ENCODE measurements at regions not wholly inside any gene's neighbourhood (a gene's known extent, or its start where the extent isn't known, plus 50 kb on each side); places are given as distances from the start of the nearest gene placed in this dataset.
A peak's percentile ranks its signal among the peaks of the same experiment; 100 is the strongest.

DNA sequence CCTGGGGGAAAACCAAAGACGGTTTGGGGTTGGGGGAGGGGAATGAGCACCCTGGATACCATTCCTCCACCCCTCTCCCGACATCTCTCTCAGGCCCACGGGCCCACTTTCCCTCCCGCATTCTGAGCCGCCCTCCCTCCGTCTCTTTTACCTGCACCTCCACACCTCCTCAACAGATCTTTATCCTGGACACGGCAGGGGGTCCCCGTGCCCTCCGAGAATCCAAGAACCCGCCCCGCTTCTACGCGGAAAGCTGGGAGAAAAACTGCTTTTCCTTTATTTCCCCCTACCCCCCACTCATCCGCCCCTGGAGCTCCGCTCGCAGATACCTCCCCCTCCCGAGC lies 108.8 kb downstream of the NAV1 start:
- Histone ChIP-seq H3K4me1 (replicated peaks) (peaks cover 7% of the 10 kb centered on the region), H3K4me3 (peak overlapping the region in 1 of 2 donors; percentile 43), H3K27me3 (replicated peaks; ENCODE audit: insufficient read depth) (no peaks in the 10 kb centered on the region), H3K27ac (no peak overlapping the region), H3K9me3 (no peaks in the 10 kb centered on the region), H3K36me3 (no peaks in the 10 kb centered on the region)
- intact Hi-C loops (cut with DNase I): no loop called here
- 34% methylated on average over 17 of the region's 17 CpGs for WGBS
- no peak for DNase-seq (ENCODE audit: low spot score)
- TF ChIP-seq POLR2AphosphoS5 (IDR thresholded peaks at IDR 0.05) (no peak), POLR2A (IDR thresholded peaks at IDR 0.05) (no peak)
- TF ChIP-seq, protein P1, sequence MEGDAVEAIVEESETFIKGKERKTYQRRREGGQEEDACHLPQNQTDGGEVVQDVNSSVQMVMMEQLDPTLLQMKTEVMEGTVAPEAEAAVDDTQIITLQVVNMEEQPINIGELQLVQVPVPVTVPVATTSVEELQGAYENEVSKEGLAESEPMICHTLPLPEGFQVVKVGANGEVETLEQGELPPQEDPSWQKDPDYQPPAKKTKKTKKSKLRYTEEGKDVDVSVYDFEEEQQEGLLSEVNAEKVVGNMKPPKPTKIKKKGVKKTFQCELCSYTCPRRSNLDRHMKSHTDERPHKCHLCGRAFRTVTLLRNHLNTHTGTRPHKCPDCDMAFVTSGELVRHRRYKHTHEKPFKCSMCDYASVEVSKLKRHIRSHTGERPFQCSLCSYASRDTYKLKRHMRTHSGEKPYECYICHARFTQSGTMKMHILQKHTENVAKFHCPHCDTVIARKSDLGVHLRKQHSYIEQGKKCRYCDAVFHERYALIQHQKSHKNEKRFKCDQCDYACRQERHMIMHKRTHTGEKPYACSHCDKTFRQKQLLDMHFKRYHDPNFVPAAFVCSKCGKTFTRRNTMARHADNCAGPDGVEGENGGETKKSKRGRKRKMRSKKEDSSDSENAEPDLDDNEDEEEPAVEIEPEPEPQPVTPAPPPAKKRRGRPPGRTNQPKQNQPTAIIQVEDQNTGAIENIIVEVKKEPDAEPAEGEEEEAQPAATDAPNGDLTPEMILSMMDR (IDR thresholded peaks at IDR 0.05): no peak

DNA sequence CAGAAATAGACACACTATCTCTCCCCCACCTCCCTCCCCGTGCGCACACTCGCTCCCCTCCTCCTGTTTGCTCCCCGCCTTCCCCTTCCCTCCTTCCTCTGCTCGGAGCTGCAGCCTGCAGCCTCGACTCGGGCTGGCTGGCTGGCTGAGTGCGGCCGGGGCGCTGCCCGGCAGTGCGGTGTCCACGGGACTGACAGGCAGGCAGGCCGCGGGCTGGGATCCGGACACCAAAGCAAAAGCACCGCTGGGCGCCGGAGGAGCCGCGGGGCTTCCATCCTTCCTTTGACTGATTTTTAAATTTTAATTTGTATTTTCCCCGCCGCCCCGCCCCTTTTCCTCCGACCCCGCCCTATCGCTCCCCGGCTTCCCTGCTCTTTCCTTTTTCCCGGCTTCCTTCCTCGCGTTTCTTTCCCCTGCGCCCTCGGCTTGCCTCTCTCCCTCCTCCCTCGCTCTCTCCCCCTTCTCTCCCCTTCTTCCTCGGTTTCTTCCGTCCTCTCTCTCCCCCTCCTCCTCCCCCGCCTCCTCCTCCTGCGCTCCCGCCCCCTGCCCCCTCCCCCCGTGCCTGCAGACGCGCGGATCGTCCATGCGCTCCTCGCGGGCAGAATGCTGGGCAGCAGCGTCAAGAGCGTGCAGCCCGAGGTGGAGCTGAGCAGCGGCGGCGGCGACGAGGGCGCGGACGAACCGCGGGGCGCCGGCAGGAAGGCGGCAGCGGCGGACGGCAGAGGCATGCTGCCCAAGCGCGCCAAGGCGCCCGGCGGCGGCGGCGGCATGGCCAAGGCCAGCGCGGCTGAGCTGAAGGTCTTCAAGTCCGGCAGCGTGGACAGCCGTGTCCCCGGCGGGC lies 109.4 kb downstream of the NAV1 start:
- TF ChIP-seq, protein P1 (IDR thresholded peaks at IDR 0.05): no peak
- TF ChIP-seq POLR2AphosphoS5 (IDR thresholded peaks at IDR 0.05) (no peak), POLR2A (IDR thresholded peaks at IDR 0.05) (no peak)
- peak; percentile 13 for DNase-seq (ENCODE audit: low spot score)
- no peaks in the 10 kb centered on the region for H3K9me3 ChIP-seq
- under 1% methylated on average over 77 of the region's 81 CpGs for WGBS
- no peaks in the 10 kb centered on the region for H3K27me3 ChIP-seq (replicated peaks; ENCODE audit: insufficient read depth)
- peak overlapping the region; percentile 33 to 43 for H3K4me3 ChIP-seq
- H3K4me1 ChIP-seq (replicated peaks): peaks cover 7% of the 10 kb centered on the region
- H3K36me3 ChIP-seq: no peaks in the 10 kb centered on the region
- no peak overlapping the region for H3K27ac ChIP-seq
- intact Hi-C loops (cut with DNase I): no loop called here

DNA sequence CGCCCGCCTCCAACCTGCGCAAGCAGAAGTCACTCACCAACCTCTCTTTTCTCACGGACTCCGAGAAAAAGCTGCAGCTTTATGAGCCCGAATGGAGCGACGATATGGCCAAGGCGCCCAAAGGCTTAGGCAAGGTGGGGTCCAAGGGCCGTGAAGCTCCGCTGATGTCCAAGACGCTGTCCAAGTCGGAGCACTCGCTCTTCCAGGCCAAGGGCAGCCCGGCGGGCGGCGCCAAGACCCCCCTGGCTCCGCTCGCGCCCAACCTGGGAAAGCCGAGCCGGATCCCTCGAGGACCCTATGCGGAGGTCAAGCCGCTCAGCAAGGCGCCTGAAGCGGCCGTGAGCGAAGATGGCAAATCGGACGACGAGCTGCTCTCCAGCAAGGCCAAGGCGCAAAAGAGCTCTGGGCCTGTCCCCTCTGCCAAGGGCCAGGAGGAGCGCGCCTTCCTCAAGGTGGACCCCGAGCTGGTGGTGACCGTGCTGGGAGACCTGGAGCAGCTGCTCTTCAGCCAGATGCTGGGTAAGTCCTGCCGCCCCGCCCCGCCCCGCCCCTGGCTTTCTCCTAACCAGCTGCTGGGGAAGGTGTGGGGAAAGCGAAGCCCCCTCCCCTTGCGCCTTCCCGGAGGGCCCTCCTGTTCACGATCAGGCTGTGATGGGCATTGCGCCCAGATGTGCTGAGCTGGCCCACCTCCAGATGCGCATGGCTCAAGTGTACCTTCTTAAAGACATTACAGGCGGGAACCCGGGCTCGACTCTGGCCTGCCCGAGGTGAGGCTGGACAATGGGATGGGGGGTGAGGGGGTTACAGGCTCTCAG lies 110.2 kb downstream of the NAV1 start:
- 18% methylated on average over 43 of the region's 52 CpGs for WGBS
- intact Hi-C loops (cut with DNase I): no loop called here
- no peaks in the 10 kb centered on the region for H3K9me3 ChIP-seq
- peaks cover 7% of the 10 kb centered on the region for H3K4me1 ChIP-seq (replicated peaks)
- no peaks in the 10 kb centered on the region for H3K27me3 ChIP-seq (replicated peaks; ENCODE audit: insufficient read depth)
- H3K27ac ChIP-seq: peak overlapping the region in 1 of 2 donors; percentile 67
- no peak for DNase-seq (ENCODE audit: low spot score)
- peak overlapping the region; percentile 42 to 47 for H3K4me3 ChIP-seq
- TF ChIP-seq, protein P1 (IDR thresholded peaks at IDR 0.05): no peak
- TF ChIP-seq POLR2AphosphoS5 (IDR thresholded peaks at IDR 0.05) (no peak), POLR2A (IDR thresholded peaks at IDR 0.05) (no peak)
- H3K36me3 ChIP-seq: no peaks in the 10 kb centered on the region

DNA sequence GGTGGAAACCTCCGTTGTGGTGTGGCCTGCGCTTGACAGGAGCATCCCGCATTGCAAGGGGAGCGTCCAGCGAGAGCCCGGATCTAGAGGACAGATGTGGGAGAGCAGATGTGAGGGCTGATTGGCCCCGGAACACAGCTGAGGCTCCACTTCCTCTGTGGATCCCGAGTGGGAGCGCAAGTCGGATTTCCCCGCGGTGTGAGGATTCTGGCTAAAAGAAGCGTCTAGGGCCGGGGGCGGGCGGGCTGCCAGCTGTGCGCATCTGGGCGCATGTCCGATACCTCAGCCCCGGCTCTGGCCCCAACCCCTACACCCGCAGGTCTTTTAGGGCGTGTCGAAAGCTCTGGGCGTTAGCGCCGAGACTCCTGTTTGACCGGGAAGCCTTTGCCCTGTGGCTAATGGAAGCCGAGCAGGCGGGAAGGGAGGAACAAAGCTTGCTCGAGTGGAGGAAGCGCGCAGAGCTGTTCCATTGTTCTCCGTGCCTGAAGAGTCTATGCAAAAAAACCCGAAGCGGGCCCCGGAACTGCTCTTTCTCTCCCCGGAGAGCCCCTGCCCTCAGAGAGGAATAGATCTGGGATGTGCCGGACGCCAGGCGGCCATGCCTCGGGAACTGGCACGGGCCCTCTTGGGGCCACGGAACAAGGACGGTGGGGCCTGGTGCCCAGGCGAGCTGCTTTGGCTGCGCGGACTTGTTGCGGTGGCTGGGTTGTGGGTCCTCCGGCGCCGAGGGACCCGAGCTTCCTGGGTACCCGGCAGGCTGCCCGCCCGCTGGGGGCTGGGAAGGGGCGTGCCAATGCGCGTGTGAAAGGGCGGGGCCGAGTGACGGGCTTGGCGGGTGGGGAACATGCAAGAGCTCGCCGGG lies 111.1 kb downstream of the NAV1 start:
- H3K27me3 ChIP-seq (replicated peaks; ENCODE audit: insufficient read depth): no peaks in the 10 kb centered on the region
- TF ChIP-seq POLR2A (IDR thresholded peaks at IDR 0.05): peak; percentile 72
- TF ChIP-seq POLR2AphosphoS5 (IDR thresholded peaks at IDR 0.05): peak; percentile 81
- TF ChIP-seq, protein P1 (IDR thresholded peaks at IDR 0.05): peak in 1 of 4 experiments; percentile 25
- H3K36me3 ChIP-seq: no peaks in the 10 kb centered on the region
- DNase-seq (ENCODE audit: low spot score): peak; percentile 89
- intact Hi-C loops (cut with DNase I): no loop called here
- H3K27ac ChIP-seq: peak overlapping the region; percentile 60 to 67
- H3K4me3 ChIP-seq: peak overlapping the region; percentile 42 to 47
- WGBS: 5% methylated on average over 56 of the region's 64 CpGs
- H3K9me3 ChIP-seq: no peaks in the 10 kb centered on the region
- H3K4me1 ChIP-seq (replicated peaks): peaks cover 7% of the 10 kb centered on the region
